Activated CD4-positive, alpha-beta T cell treated with anti-CD3 and anti-CD28 coated beads for 48 hours (primary cell): ENCODE measurements at regions not wholly inside any gene's neighbourhood (a gene's known extent, or its start where the extent isn't known, plus 50 kb on each side); places are given as distances from the start of the nearest gene placed in this dataset.
A peak's percentile ranks its signal among the peaks of the same experiment; 100 is the strongest.

ENCODE experiments used
- DNase-seq: peaks from one replicate; pipeline ENCODE4 v3.0.0-alpha.2; 2020

GRCh38 chr20:59403962-59404314, 103.5 kb downstream of the EDN3 start:
- DNase-seq = no peak

DNA sequence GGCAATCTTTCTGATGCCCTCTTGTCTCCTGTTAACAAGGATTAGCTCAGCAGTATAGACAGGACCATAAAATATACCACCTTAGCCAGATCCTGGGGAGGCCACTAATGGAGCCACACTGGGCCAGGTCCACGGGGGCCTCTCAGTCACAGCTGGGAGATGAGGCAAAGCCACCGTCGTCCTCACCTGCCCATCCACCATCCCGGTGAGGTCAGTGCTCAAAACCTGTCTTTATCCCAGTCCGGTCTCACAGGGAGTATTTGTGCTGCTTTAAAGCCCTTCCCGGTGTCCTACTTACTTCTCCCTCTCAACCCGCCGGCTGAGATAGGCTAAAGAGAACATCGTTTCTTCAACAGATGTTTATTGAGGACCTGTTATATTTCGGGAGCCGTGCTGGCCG, 104.3 kb downstream of the EDN3 start:
- no peak for DNase-seq

GRCh38 chr20:59405226-59406200, 105.1 kb downstream of the EDN3 start:
- DNase-seq = no peak

- no peak for DNase-seq
These were observed 106.0 kb downstream of the EDN3 start for GRCh38 chr20:59406446-59406845.

GRCh38 chr20:59411170-59411569, 110.8 kb downstream of the EDN3 start:
- DNase-seq = no peak

DNA sequence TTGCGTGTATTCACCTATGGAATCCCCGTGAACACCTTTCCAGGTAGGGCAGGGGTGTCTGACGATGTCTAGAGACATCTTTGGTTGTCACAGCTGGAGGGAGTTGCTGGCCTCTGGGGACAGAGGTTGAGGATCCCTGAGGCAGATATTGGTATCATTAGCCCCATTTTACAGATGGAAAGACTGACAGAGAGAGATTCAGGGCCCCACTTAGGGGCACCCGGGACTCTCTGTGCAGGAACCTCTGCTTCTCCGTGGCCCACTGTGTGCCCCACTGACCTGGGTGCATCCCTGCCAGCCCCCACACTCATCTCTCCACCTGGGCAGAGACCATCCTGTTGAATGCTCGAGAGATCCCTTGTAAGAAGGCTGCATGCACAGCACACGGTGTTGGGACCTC, 111.2 kb downstream of the EDN3 start:
- no peak for DNase-seq

GRCh38 chr20:59412181-59412580, 111.8 kb downstream of the EDN3 start:
- no peak for DNase-seq

GRCh38 chr20:59412875-59413284, 112.5 kb downstream of the EDN3 start:
- DNase-seq = no peak

DNA sequence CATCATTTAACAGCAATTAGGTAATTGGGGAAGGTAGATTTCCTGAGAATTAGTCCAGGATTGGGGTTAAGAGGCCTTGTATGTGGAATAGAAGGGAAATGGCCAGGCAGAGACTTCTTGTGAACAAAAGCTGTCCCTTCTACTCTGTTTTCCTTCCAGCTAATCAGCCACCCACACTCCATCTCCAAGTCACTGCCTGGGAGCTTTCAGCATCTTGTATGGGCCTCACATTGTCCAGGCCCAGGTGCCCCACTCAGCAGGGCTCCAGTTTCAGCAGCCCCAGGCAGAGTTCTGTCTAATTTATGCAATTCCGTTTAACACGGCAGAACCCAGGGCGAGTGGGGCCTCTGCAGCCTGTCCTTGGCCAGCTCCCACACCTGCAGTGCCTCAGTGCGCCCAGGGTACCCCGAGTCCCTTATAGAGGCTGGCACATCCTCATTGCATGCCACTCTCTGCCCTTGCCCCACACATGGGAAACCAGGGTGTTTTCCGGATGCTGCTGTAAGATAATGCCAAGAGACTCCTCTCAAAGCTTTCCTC, 113.0 kb downstream of the EDN3 start:
- DNase-seq = no peak

DNA sequence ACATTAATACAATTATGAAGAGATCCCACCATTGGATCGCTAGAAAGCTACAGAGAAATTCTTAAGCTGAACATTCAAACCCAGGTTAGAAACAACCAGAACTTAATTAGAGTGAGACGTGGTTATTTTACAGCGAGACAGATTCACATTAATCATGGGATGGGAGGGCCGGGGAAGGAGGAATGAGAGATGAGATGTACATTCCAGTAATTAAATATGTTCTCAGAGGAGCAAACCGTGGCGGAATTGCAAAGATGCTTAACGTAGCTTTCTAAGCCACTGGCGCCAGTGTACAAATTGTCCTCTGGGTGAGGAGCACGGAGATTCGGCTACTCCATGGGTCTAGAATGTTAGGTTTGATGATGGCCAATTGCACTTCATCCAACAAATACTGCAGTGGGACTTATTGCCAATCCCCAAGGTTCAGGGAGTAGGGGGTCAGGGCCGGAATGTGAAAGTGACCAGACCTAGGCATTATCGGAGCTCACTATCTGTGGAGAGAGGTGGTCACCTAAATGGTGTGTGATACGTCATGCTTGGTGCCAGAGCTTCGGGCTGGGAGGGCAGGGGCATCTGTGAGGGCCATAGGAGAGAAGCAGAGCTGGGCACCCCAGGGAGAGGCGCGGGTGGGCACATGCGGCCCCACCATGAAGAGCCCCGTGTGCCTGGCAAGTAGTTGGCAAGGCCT, 114.7 kb downstream of the EDN3 start:
- DNase-seq = no peak

DNA sequence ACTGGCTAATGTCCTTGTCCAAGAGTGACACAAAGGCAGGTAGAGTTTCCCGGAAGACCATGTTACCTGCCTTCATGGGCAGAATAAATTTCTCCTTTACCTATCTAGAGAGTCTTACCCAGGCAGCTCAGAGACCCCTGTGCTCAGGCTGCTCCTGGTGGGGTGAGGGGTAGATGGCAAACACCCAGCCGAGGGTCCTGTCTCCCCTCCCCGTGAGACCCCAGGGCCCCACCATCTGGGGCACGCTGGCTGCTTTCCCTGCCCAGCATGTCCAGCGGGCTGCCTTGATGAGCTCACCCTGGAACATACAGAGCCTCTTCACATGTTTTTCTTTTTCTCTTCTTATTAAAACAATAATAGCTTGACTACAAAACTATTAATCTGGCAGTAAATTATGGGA, 116.5 kb downstream of the EDN3 start:
- DNase-seq = no peak

DNA sequence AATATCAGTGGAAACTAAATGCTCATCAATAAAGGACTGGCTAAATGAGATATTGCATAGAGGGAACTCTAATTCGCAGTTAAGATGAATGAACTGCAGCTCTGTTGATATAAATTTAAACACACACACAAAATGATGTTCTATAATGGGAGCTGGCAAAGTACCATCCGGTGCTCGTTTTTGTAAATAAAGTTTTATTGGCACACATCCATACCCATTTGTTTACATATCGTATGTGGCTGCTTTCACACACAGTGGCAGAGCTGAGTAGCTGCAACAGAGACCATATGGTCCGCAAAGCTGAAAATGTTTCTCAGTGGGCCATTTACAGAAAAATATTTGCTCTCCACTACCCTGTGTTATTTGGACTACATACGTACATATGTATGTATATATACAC, 120.7 kb downstream of the EDN3 start:
- DNase-seq = no peak

DNA sequence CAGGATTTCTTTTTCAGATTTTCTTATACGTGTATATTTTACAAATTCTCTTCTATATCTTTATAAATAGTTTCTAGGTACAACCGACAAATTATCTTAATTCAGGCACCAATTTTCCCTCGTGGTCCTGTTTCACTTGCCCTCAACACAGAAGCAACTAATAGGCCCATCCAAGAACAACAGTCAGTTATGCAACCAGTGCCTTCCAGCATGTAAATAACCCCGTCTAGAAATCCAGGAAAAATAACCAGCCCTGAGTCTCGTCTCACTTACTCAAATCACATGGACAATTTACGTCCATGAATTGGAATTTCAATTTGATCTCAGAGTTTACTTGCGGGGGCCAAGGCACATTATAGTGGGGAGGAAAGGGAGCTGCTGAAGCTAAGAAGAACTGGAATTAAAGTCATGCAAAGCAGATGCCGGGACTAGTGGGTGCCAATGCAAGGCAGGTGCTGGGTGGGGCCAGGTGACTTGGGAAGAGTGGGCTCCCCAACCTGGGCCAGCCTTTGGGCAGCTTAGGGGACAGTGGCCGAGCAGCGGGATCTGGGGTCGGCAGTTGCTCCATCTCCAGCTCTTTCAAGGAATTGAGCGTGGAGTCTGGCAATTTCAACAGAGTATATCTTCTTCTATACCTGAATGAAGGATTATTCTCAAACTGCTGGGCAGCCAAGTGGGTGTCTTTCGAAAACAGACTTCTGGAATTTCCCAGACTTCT, 121.7 kb downstream of the EDN3 start:
- DNase-seq = no peak

- DNase-seq = no peak
These were observed 122.6 kb downstream of the EDN3 start for GRCh38 chr20:59422872-59423544.

- no peak for DNase-seq
These were observed 124.6 kb downstream of the EDN3 start for GRCh38 chr20:59424976-59425375.

- no peak for DNase-seq
These were observed 125.2 kb downstream of the EDN3 start for GRCh38 chr20:59425572-59425971.

GRCh38 chr20:59428006-59428405, 127.6 kb downstream of the EDN3 start:
- no peak for DNase-seq

DNA sequence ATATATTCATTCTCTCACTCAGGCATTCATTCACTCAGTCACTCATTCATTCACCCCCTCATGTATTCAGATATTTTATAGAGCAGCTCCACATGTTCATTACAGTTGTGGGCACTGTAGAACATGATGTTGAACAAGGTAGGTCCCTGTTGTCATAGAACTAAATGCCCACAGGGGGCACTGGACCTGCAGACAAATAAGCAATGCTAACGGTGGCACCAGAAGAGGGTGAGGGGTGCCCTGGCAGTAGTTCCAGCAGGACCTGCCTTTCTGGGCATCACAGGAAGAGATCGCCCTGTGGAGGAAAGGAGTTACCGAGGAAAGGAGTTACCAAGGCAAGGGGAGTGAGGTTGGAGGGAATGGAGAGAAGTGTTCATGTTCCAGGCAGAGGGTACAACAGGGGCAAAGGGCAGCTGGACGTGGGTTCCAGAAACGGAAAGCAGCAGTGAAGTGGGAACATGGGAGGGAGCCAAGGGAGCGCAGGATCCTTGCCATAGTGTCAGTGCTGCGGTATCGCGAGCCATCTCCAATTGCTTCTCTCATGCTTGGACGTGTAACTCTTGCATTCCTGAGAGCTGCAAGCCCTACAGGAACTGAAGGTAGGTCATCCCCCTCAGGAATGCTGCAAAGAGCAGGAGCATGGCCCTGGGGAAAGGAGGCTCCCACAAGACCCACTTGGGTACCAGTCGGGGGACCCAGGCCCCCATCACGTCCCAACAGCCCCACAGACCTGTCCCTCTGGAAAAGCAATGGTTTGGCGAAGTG, 128.2 kb downstream of the EDN3 start:
- peak; percentile 19 for DNase-seq

DNA sequence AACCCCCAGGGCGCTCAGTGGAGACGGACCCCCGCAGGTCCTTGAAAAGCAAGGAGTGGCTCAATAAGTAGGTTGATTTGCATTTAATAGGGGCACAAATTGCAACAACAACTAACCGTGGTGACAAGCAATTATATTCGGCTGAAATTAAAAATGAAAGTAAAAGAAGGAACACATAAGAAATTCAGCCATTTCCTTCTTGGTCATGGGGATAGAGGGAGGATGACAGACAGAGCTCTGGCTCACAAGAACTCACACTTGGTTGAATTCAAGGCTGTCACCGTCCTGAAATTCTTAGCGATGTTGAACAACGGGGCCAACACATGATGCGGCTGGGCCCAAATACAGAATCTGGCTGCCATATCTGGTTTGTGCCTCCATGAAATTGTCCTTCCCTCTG, 129.0 kb downstream of the EDN3 start:
- DNase-seq = no peak

DNA sequence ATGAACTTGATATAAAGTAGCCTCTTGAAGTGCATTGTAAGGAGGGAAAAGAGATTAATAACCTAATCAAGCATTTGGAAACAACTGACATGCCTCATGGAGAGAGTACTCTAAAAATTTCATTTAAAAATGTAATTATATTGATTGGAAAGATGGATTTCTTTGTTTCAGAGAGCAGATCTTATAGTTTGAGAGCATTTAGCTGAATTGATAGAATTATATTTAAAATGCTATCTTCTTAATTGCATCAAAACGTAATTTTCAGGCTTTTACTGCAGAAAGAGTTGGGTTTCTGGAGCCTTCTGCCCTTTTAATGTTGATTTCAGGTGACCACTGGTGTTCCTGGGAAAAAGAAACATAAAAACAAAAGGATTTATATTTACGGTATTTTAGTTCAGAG, 130.6 kb downstream of the EDN3 start:
- no peak for DNase-seq

GRCh38 chr20:59434960-59435359, 134.5 kb downstream of the EDN3 start:
- DNase-seq = no peak

DNA sequence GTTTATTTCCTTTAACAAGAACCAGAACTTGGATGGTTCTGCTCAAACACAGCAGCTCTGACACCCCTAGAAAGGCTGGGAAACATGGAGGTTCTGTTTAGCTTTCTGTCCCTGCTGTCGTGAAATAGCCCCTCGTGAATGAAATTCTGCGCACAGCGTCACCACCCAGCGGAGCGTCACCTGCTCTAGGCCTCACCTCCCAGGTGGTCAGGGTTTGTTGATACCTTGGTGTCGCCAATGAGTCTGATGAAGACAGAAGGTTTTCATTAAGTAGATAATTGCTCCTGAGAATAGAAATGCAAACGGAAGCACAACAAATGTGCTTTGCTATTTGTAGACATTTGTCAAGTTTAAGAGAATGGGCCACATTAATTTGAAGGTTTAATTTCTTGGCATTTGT, 135.1 kb downstream of the EDN3 start:
- no peak for DNase-seq
